Natural killer cell treated with Interleukin-12 subunit alpha and Interleukin-12 subunit beta and Interleukin-15 and Interleukin-18, amount 100 ng/mL, for 72 hours (primary cell): ENCODE measurements at regions not wholly inside any gene's neighbourhood (a gene's known extent, or its start where the extent isn't known, plus 50 kb on each side); places are given as distances from the start of the nearest gene placed in this dataset.
"Not testable (repeated sequence)": the region's sequence is repeated elsewhere in the genome, so short reads cannot be mapped to it uniquely, and the experiment has no call there.

Experiments
- ATAC-seq, 2 donors: fragments of 150-1000 bp; cut with Tn5 transposase in 1 of 2; sonication (Bioruptor Pico), chemical (Tn5 transposase) in 1 of 2; 2 replicates each; pipeline ENCODE4 v1.10.0; 2021
- DNase-seq: peaks from one replicate; pipeline ENCODE4 v3.0.0; 2022; ENCODE audit warnings: low spot score
- H3K27ac Mint-ChIP-seq, 2 donors: 1 replicate in 1 of 2; 2 replicates in 1 of 2; pipeline ENCODE4 v1.8.0; 2022; ENCODE audit warnings: mixed read lengths in 2 of 2, mild to moderate bottlenecking in 1 of 2, moderate library complexity in 1 of 2
- H3K27me3 Mint-ChIP-seq, 2 donors: 1 replicate in 1 of 2; 2 replicates in 1 of 2; pipeline ENCODE4 v1.8.0; 2022; ENCODE audit warnings: mixed read lengths in 2 of 2
- H3K36me3 Mint-ChIP-seq: one replicate; pipeline ENCODE4 v1.8.0; 2022; ENCODE audit warnings: mixed read lengths
- H3K4me1 Mint-ChIP-seq, 2 donors: 1 replicate in 1 of 2; 2 replicates in 1 of 2; pipeline ENCODE4 v1.8.0; 2022; ENCODE audit warnings: low read depth in 2 of 2, mixed read lengths in 2 of 2, mild to moderate bottlenecking in 1 of 2
- H3K4me3 Mint-ChIP-seq: one replicate; pipeline ENCODE4 v1.8.0; 2022; ENCODE audit warnings: mixed read lengths
- H3K9me3 Mint-ChIP-seq: 2 replicates; pipeline ENCODE4 v1.8.0; 2022; ENCODE audit warnings: mixed read lengths

- no peaks in the 10 kb centered on the region for H3K27me3 Mint-ChIP-seq
- H3K27ac Mint-ChIP-seq = no peak overlapping the region
- ATAC-seq (no peak), DNase-seq (no peak)
- no peaks in the 10 kb centered on the region for H3K36me3 Mint-ChIP-seq
- peaks cover 21% of the 10 kb centered on the region for H3K9me3 Mint-ChIP-seq
- no peaks in the 10 kb centered on the region for H3K4me1 Mint-ChIP-seq
- H3K4me3 Mint-ChIP-seq = no peak overlapping the region
Measured at GRCh38 chr3:99298661-99299060, 339.7 kb upstream of the COL8A1 start.

GRCh38 chr3:99295836-99296235 lies 342.6 kb upstream of the COL8A1 start:
- ATAC-seq (no peak), DNase-seq (no peak)
- no peaks in the 10 kb centered on the region for H3K36me3 Mint-ChIP-seq
- no peaks in the 10 kb centered on the region for H3K27me3 Mint-ChIP-seq
- no peak overlapping the region for H3K27ac Mint-ChIP-seq
- H3K4me1 Mint-ChIP-seq = no peaks in the 10 kb centered on the region
- H3K9me3 Mint-ChIP-seq = peaks cover 12% of the 10 kb centered on the region
- H3K4me3 Mint-ChIP-seq = no peak overlapping the region

- not testable (repeated sequence) for H3K4me1 Mint-ChIP-seq, H3K36me3 Mint-ChIP-seq, DNase-seq, ATAC-seq, H3K4me3 Mint-ChIP-seq, H3K27me3 Mint-ChIP-seq, H3K27ac Mint-ChIP-seq
- H3K9me3 Mint-ChIP-seq = peaks cover 12% of the 10 kb centered on the region
Measured at GRCh38 chr3:99294092-99294491, 344.3 kb upstream of the COL8A1 start.

GRCh38 chr3:99287876-99288275 lies 350.5 kb upstream of the COL8A1 start:
- H3K27me3 Mint-ChIP-seq = no peaks in the 10 kb centered on the region
- H3K9me3 Mint-ChIP-seq = peaks cover 11% of the 10 kb centered on the region
- DNase-seq (no peak), ATAC-seq (no peak)
- no peak overlapping the region for H3K4me3 Mint-ChIP-seq
- H3K4me1 Mint-ChIP-seq = no peaks in the 10 kb centered on the region
- no peaks in the 10 kb centered on the region for H3K36me3 Mint-ChIP-seq
- no peak overlapping the region for H3K27ac Mint-ChIP-seq

- H3K9me3 Mint-ChIP-seq = peaks cover 12% of the 10 kb centered on the region
- no peak for ATAC-seq
- no peak for DNase-seq
- H3K4me3 Mint-ChIP-seq = no peak overlapping the region
- H3K27me3 Mint-ChIP-seq = no peaks in the 10 kb centered on the region
- no peaks in the 10 kb centered on the region for H3K36me3 Mint-ChIP-seq
- no peak overlapping the region for H3K27ac Mint-ChIP-seq
- H3K4me1 Mint-ChIP-seq = no peaks in the 10 kb centered on the region
Measured at GRCh38 chr3:99286266-99286845, 352.0 kb upstream of the COL8A1 start.

DNA sequence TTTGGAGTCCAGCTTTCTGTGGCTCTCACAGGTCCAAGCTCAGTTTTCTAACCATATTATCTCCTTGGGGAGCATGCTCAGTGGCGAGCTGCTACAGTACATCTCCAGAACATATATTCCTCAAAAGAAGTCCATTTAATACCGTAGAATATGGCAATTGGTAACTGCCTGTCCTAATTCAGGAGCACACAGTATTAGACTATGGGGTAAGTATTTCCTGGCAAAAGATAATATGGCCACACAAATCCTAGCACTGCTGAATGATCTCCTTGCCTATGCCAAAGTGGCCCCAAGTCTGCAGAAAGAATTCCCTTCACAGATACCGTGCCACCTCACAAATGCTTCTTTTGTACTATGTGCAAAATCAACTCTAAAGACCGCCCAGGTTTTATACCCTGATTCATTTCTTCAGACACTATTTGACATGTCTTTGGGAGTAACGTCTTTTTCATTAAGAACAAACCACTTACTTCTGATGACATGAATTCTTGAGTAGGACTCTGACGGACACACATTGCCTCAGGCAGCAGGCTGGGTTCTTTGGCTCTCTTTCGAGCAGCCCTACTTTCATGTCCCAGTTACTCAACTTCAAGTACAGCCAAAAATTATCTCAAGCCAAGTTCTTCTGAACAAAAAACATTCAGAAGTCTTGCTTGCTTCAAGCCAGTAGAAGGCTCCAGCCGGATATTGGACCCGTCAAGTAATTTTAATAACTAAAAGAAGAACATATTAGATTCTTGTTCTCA lies 368.3 kb upstream of the DCBLD2 start:
- H3K27me3 Mint-ChIP-seq = no peaks in the 10 kb centered on the region
- H3K9me3 Mint-ChIP-seq = peaks cover 7% of the 10 kb centered on the region
- H3K4me3 Mint-ChIP-seq = no peak overlapping the region
- ATAC-seq (no peak), DNase-seq (no peak)
- no peak overlapping the region for H3K27ac Mint-ChIP-seq
- no peaks in the 10 kb centered on the region for H3K36me3 Mint-ChIP-seq
- H3K4me1 Mint-ChIP-seq = no peaks in the 10 kb centered on the region

- ATAC-seq (no peak), DNase-seq (no peak)
- Mint-ChIP-seq H3K36me3 (no peaks in the 10 kb centered on the region), H3K27me3 (no peaks in the 10 kb centered on the region), H3K4me1 (no peaks in the 10 kb centered on the region), H3K4me3 (no peak overlapping the region), H3K27ac (no peak overlapping the region), H3K9me3 (peaks cover 13% of the 10 kb centered on the region)
Measured at GRCh38 chr3:99256788-99257187, 355.3 kb upstream of the DCBLD2 start.

- DNase-seq = no peak
- Mint-ChIP-seq H3K4me3 (no peak overlapping the region), H3K36me3 (no peaks in the 10 kb centered on the region), H3K27me3 (no peaks in the 10 kb centered on the region), H3K27ac (no peak overlapping the region), H3K4me1 (no peaks in the 10 kb centered on the region), H3K9me3 (peaks cover 13% of the 10 kb centered on the region)
- no peak for ATAC-seq
Measured at GRCh38 chr3:99253963-99254355, 352.5 kb upstream of the DCBLD2 start.

DNA sequence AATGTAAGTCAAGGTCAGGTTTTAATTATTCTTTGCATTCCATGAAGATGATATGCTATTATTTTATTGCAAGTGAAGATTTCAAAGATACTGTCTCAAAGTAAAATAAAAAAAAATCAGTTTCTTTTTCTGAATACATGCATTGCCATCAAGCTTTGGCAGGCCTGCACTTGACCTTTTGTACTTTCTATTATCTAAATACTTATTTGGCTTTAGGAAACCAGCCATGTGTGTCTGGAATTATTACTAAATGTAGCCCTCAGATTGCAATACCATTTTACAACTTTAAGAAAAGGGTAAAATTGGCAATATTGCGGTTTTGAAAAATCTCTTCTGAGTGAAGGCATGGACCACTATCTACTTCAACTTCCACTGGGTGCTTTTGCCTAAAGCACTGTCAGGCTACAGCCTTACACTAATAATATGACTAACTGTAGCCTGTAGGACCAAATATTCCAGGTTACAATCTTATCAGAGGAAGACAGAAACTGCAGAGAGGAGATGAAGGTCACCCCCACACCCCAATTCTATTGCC lies 349.4 kb upstream of the DCBLD2 start:
- no peaks in the 10 kb centered on the region for H3K4me1 Mint-ChIP-seq
- no peak for ATAC-seq
- no peak overlapping the region for H3K27ac Mint-ChIP-seq
- DNase-seq = no peak
- no peak overlapping the region for H3K4me3 Mint-ChIP-seq
- H3K9me3 Mint-ChIP-seq = peaks cover 10% of the 10 kb centered on the region
- no peaks in the 10 kb centered on the region for H3K36me3 Mint-ChIP-seq
- no peaks in the 10 kb centered on the region for H3K27me3 Mint-ChIP-seq

- Mint-ChIP-seq H3K4me1 (no peaks in the 10 kb centered on the region), H3K36me3 (no peaks in the 10 kb centered on the region), H3K27me3 (no peaks in the 10 kb centered on the region), H3K9me3 (peaks cover 10% of the 10 kb centered on the region), H3K27ac (no peak overlapping the region), H3K4me3 (no peak overlapping the region)
- DNase-seq = no peak
- no peak for ATAC-seq
Measured at GRCh38 chr3:99250272-99250671, 348.8 kb upstream of the DCBLD2 start.

DNA sequence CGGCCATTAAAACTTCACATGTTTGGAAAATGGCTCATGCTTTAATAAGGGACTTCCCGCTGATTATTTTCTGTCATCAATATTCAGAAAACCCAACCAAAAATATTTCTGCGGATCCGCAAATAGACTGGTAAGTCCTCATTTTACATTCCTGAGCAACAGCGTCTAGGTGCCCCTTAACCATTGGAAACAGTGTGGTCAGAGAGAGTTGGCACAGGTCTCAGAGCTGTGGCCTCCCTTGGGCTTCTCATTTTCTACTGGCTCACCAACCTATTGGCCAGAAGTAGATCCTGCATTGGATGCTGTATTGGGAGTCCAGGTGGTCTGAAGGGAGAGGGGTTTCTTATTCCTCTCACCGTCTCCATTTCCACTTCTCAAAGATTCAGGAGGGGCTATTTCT lies 348.1 kb upstream of the DCBLD2 start:
- H3K36me3 Mint-ChIP-seq = no peaks in the 10 kb centered on the region
- H3K4me1 Mint-ChIP-seq = no peaks in the 10 kb centered on the region
- peaks cover 10% of the 10 kb centered on the region for H3K9me3 Mint-ChIP-seq
- no peak overlapping the region for H3K4me3 Mint-ChIP-seq
- H3K27me3 Mint-ChIP-seq = no peaks in the 10 kb centered on the region
- no peak for DNase-seq
- H3K27ac Mint-ChIP-seq = no peak overlapping the region
- no peak for ATAC-seq

- peaks cover 9% of the 10 kb centered on the region for H3K9me3 Mint-ChIP-seq
Measured at GRCh38 chr3:99248913-99249312, 347.4 kb upstream of the DCBLD2 start.

GRCh38 chr3:99248130-99248529 lies 346.6 kb upstream of the DCBLD2 start:
- H3K27ac Mint-ChIP-seq = no peak overlapping the region
- H3K4me1 Mint-ChIP-seq = no peaks in the 10 kb centered on the region
- H3K4me3 Mint-ChIP-seq = no peak overlapping the region
- ATAC-seq (no peak), DNase-seq (no peak)
- H3K36me3 Mint-ChIP-seq = no peaks in the 10 kb centered on the region
- H3K9me3 Mint-ChIP-seq = peaks cover 6% of the 10 kb centered on the region
- no peaks in the 10 kb centered on the region for H3K27me3 Mint-ChIP-seq

More at GRCh38 chr3:99248913-99249312, 347.4 kb upstream of the DCBLD2 start:
- Mint-ChIP-seq H3K4me3 (no peak overlapping the region), H3K27me3 (no peaks in the 10 kb centered on the region), H3K27ac (no peak overlapping the region), H3K36me3 (no peaks in the 10 kb centered on the region), H3K4me1 (no peaks in the 10 kb centered on the region)
- no peak for ATAC-seq
- no peak for DNase-seq

GRCh38 chr3:99246010-99246654 lies 344.6 kb upstream of the DCBLD2 start:
- no peak overlapping the region for H3K27ac Mint-ChIP-seq
- DNase-seq = no peak
- no peaks in the 10 kb centered on the region for H3K4me1 Mint-ChIP-seq

More at GRCh38 chr3:99246010-99246654, 344.6 kb upstream of the DCBLD2 start:
- ATAC-seq = no peak
- Mint-ChIP-seq H3K27me3 (no peaks in the 10 kb centered on the region), H3K9me3 (no peaks in the 10 kb centered on the region), H3K4me3 (no peak overlapping the region), H3K36me3 (no peaks in the 10 kb centered on the region)
